Suprapubic skin (tissue), 4 donors: ENCODE measurements at regions not wholly inside any gene's neighbourhood (a gene's known extent, or its start where the extent isn't known, plus 50 kb on each side); places are given as distances from the start of the nearest gene placed in this dataset.

Source experiments
- DNase-seq, 2 donors: peaks; one replicate each; pipeline ENCODE4 v3.0.0-alpha.2; 2019; ENCODE audit warnings: low spot score in 2 of 2
- H3K27ac ChIP-seq: fragments of 200-600 bp; sonication (generic); one replicate; pipeline ENCODE4 v1.5.1; 2019
- H3K27me3 ChIP-seq: fragments of 200-600 bp; sonication (generic); one replicate; pipeline ENCODE4 v1.5.1; 2019
- H3K36me3 ChIP-seq: fragments of 200-600 bp; sonication (generic); one replicate; pipeline ENCODE4 v1.5.1; 2019
- H3K4me1 ChIP-seq: fragments of 200-600 bp; sonication (generic); one replicate; pipeline ENCODE4 v1.5.1; 2019
- H3K4me3 ChIP-seq: fragments of 200-600 bp; sonication (generic); one replicate; pipeline ENCODE4 v1.5.1; 2019; ENCODE audit warnings: mild to moderate bottlenecking
- H3K9me3 ChIP-seq: fragments of 200-600 bp; sonication (generic); one replicate; pipeline ENCODE4 v1.5.1; 2019
- CTCF ChIP-seq, 2 donors: fragments of 200-600 bp in 1 of 2; fragments of 450-650 bp in 1 of 2; sonication (generic) in 1 of 2; IDR thresholded peaks; one replicate each; pipeline ENCODE4 v1.5.1; 2016 to 2019; ENCODE audit warnings: antibody characterized with exemption in 2 of 2, mild to moderate bottlenecking in 1 of 2, moderate library complexity in 1 of 2
- EP300 ChIP-seq: sonication (generic); formaldehyde crosslinking; IDR thresholded peaks from one replicate; pipeline ENCODE4 v1.6.1; 2017; ENCODE audit warnings: antibody characterized with exemption
- POLR2A ChIP-seq, 2 donors: fragments of 450-650 bp; IDR thresholded peaks; one replicate each; pipeline ENCODE4 v1.6.1; 2017; ENCODE audit warnings: antibody characterized with exemption in 2 of 2, mild to moderate bottlenecking in 2 of 2, moderate library complexity in 2 of 2
- POLR2AphosphoS5 ChIP-seq, 3 donors: sonication (generic); formaldehyde crosslinking; IDR thresholded peaks; one replicate each; pipeline ENCODE4 v1.6.1; 2017; ENCODE audit warnings: antibody characterized with exemption in 3 of 3
- WGBS: methylation state at CpG from one replicate; pipeline ENCODE4 v1.1.5; 2018; 5-methylcytosine and 5-hydroxymethylcytosine counted together

GRCh38 chr10:33418301-33418700 is 83.8 kb upstream of the NRP1 start:
- Histone ChIP-seq H3K27ac (no peak overlapping the region), H3K4me1 (peaks cover 18% of the 10 kb centered on the region), H3K27me3 (no peaks in the 10 kb centered on the region), H3K36me3 (no peaks in the 10 kb centered on the region), H3K9me3 (no peaks in the 10 kb centered on the region), H3K4me3 (no peak overlapping the region)
- DNase-seq: no peak
- 75% methylated on average over 4 of the region's 4 CpGs for WGBS
- TF ChIP-seq POLR2A (IDR thresholded peaks at IDR 0.05): no peak
- TF ChIP-seq CTCF (IDR thresholded peaks at IDR 0.05): no peak
- no peak for TF ChIP-seq EP300
- no peak for TF ChIP-seq POLR2AphosphoS5 (IDR thresholded peaks at IDR 0.05)

- TF ChIP-seq CTCF (IDR thresholded peaks at IDR 0.05) (no peak), POLR2A (IDR thresholded peaks at IDR 0.05) (no peak), POLR2AphosphoS5 (IDR thresholded peaks at IDR 0.05) (no peak), EP300 (no peak)
- no peaks in the 10 kb centered on the region for H3K9me3 ChIP-seq
- 97% methylated on average over 6 of the region's 6 CpGs for WGBS
Measured at GRCh38 chr10:33416691-33417090, 82.2 kb upstream of the NRP1 start.

GRCh38 chr10:33416209-33416608 is 81.7 kb upstream of the NRP1 start:
- no peaks in the 10 kb centered on the region for H3K27me3 ChIP-seq
- no peak for TF ChIP-seq CTCF (IDR thresholded peaks at IDR 0.05)
- TF ChIP-seq POLR2A (IDR thresholded peaks at IDR 0.05): no peak
- TF ChIP-seq EP300: no peak
- TF ChIP-seq POLR2AphosphoS5 (IDR thresholded peaks at IDR 0.05): no peak
- no peak overlapping the region for H3K4me3 ChIP-seq
- H3K27ac ChIP-seq: no peak overlapping the region
- WGBS: 94% methylated on average over 1 of the region's 1 CpG
- peaks cover 8% of the 10 kb centered on the region for H3K4me1 ChIP-seq
- H3K36me3 ChIP-seq: no peaks in the 10 kb centered on the region
- H3K9me3 ChIP-seq: no peaks in the 10 kb centered on the region
- DNase-seq: no peak

More at GRCh38 chr10:33416691-33417090, 82.2 kb upstream of the NRP1 start:
- peaks cover 13% of the 10 kb centered on the region for H3K4me1 ChIP-seq
- DNase-seq: no peak
- H3K27ac ChIP-seq: no peak overlapping the region
- H3K4me3 ChIP-seq: no peak overlapping the region
- no peaks in the 10 kb centered on the region for H3K36me3 ChIP-seq
- H3K27me3 ChIP-seq: no peaks in the 10 kb centered on the region

GRCh38 chr10:33414841-33415240 is 80.4 kb upstream of the NRP1 start:
- 100% methylated on average over 1 of the region's 1 CpG for WGBS
- no peak for DNase-seq
- H3K27me3 ChIP-seq: no peaks in the 10 kb centered on the region
- H3K9me3 ChIP-seq: no peaks in the 10 kb centered on the region
- H3K4me1 ChIP-seq: peaks cover 7% of the 10 kb centered on the region
- H3K27ac ChIP-seq: no peak overlapping the region
- H3K4me3 ChIP-seq: no peak overlapping the region
- no peaks in the 10 kb centered on the region for H3K36me3 ChIP-seq
- TF ChIP-seq CTCF (IDR thresholded peaks at IDR 0.05): no peak
- no peak for TF ChIP-seq POLR2AphosphoS5 (IDR thresholded peaks at IDR 0.05)
- TF ChIP-seq EP300: no peak
- TF ChIP-seq POLR2A (IDR thresholded peaks at IDR 0.05): no peak

GRCh38 chr10:33412653-33413361 is 78.3 kb upstream of the NRP1 start:
- Histone ChIP-seq H3K27me3 (no peaks in the 10 kb centered on the region), H3K4me1 (peaks cover 7% of the 10 kb centered on the region), H3K9me3 (no peaks in the 10 kb centered on the region), H3K4me3 (no peak overlapping the region), H3K27ac (peak overlapping the region; percentile 56), H3K36me3 (no peaks in the 10 kb centered on the region)
- DNase-seq: peak in 1 of 2 donors; percentile 73
- no peak for TF ChIP-seq POLR2AphosphoS5 (IDR thresholded peaks at IDR 0.05)
- TF ChIP-seq POLR2A (IDR thresholded peaks at IDR 0.05): no peak
- WGBS: 47% methylated on average over 6 of the region's 6 CpGs
